Neural crest cell (in vitro differentiated cells): ENCODE measurements at regions not wholly inside any gene's neighbourhood (a gene's known extent, or its start where the extent isn't known, plus 50 kb on each side); places are given as distances from the start of the nearest gene placed in this dataset.

ENCODE experiments used
- DNase-seq: peaks from one replicate; pipeline ENCODE4 v3.0.0; 2021; ENCODE audit warnings: low read depth, mixed read lengths, low spot score
- H3K27ac Mint-ChIP-seq: one replicate; pipeline ENCODE4 v1.8.0; 2021; ENCODE audit warnings: mild to moderate bottlenecking, mixed read lengths; ENCODE audit not compliant: unreplicated experiment
- H3K27me3 Mint-ChIP-seq: 2 replicates; pipeline ENCODE4 v1.8.0; 2021; ENCODE audit warnings: low read depth, mild to moderate bottlenecking, mixed read lengths
- H3K36me3 Mint-ChIP-seq: 2 replicates; pipeline ENCODE4 v1.8.0; 2021; ENCODE audit warnings: low read depth, mild to moderate bottlenecking, mixed read lengths
- H3K4me1 Mint-ChIP-seq: 2 replicates; pipeline ENCODE4 v1.8.0; 2021; ENCODE audit warnings: mixed read lengths
- H3K4me3 Mint-ChIP-seq: one replicate; pipeline ENCODE4 v1.8.0; 2021; ENCODE audit warnings: mild to moderate bottlenecking, mixed read lengths
- H3K9me3 Mint-ChIP-seq: 2 replicates; pipeline ENCODE4 v1.8.0; 2021; ENCODE audit warnings: mixed read lengths
- CTCF ChIP-seq: fragments of 200-600 bp; sonication (generic); conservative IDR thresholded peaks from 2 replicates; pipeline ENCODE4 v1.5.0; 2021; ENCODE audit warnings: antibody characterized with exemption, mild to moderate bottlenecking

DNA sequence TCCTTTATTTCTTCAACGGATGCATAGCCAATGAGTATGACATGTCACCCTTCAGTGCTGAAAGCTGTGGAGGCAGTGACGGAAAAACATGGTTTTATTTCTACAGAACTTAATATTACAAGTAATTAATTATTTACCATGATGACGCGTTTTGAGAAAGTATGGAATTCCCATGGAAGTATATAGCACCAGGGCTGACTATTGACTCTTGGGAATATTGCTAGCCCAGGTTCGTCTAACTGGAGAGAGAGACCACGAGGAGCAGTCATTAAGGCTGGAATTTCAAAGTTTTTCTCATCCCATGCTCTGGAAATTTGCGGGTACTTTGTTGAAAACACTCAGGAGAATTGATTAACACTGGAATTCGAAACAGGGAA lies 155.2 kb upstream of the PRSS16 start:
- H3K27ac Mint-ChIP-seq: no peak overlapping the region
- no peak for TF ChIP-seq CTCF
- peaks cover 92% of the 10 kb centered on the region for H3K27me3 Mint-ChIP-seq
- peaks cover 6% of the 10 kb centered on the region for H3K36me3 Mint-ChIP-seq
- H3K4me1 Mint-ChIP-seq: peaks cover 16% of the 10 kb centered on the region
- DNase-seq: no peak
- H3K4me3 Mint-ChIP-seq: peak overlapping the region; percentile 84
- H3K9me3 Mint-ChIP-seq: peaks cover 5% of the 10 kb centered on the region

DNA sequence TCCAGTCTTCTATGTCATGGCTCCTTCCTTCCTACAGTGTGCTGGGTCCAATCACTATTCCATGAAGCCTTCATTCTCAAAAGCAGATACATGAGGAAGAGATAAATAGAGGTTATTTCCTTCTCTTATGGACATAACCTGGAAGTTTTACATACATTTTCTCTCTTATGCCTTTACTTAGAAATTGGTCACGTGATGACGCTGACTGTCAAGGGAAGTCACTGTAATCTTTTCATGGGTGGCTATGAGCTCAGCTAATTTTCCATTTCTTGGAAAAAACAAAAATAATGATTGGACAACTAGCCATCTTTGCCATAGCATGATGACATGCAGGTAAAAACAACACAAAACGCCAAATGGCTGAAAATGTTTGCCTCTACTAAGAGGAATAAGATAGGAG lies 151.6 kb upstream of the PRSS16 start:
- Mint-ChIP-seq H3K4me3 (peak overlapping the region; percentile 5), H3K9me3 (peaks cover 15% of the 10 kb centered on the region), H3K27me3 (peaks cover 81% of the 10 kb centered on the region), H3K27ac (no peak overlapping the region), H3K4me1 (peaks cover 16% of the 10 kb centered on the region), H3K36me3 (peaks cover 17% of the 10 kb centered on the region)
- no peak for DNase-seq
- TF ChIP-seq CTCF: no peak

DNA sequence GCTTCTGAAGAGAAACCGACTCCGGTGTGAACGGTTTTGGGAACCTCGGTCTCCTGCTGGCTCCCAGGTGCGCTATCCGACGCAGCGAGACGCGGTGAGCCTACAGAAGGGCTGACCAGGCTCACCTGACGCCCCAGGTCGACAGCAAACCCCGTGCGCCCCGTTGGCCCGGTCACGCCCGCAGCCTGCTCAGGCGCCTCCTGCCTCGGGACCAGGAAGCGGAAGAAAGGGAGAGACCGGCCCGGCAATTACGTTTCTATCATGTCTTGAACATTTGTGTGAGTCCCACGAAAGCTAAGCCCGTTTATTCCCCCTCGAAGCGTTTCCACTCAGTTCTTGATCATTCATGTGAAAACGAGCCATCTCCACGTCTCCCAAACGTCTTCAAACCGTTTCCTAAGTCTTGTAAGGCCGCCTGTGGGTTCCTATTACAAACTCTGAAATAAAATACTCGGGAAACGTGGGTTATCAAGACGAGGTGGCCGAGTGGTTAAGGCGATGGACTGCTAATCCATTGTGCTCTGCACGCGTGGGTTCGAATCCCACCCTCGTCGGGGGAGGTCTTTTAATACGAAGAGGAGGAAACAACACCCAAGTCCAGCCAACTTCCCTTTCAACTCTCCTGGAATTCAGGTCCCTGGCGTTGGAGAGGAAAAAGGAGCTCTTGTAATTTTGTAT lies 150.5 kb upstream of the PRSS16 start:
- Mint-ChIP-seq H3K27ac (no peak overlapping the region), H3K9me3 (peaks cover 18% of the 10 kb centered on the region), H3K4me1 (peaks cover 11% of the 10 kb centered on the region), H3K27me3 (peaks cover 74% of the 10 kb centered on the region), H3K4me3 (peak overlapping the region; percentile 80), H3K36me3 (peaks cover 15% of the 10 kb centered on the region)
- TF ChIP-seq CTCF: no peak
- peak; percentile 6 for DNase-seq

- Mint-ChIP-seq H3K4me1 (peaks cover 5% of the 10 kb centered on the region), H3K36me3 (peaks cover 15% of the 10 kb centered on the region), H3K27me3 (peaks cover 70% of the 10 kb centered on the region), H3K27ac (no peak overlapping the region), H3K4me3 (no peak overlapping the region), H3K9me3 (peaks cover 16% of the 10 kb centered on the region)
- TF ChIP-seq CTCF: no peak
- DNase-seq: no peak
These were observed 148.5 kb upstream of the PRSS16 start for GRCh38 chr6:27098956-27099355.

DNA sequence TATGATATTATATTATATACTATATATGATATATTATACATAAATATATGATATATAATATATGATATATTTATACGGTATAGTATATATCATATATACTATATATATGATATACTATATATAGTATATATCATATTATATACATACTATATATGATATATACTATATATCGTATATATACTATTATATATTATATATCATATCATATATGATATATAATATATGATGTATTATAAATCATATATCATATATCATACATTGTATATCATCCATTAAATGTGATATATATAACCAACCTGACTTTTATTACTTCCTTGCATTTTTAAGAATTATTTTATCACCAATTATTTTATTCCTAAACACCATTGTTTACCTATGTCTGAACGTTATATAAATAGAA lies 146.6 kb upstream of the PRSS16 start:
- Mint-ChIP-seq H3K9me3 (peaks cover 16% of the 10 kb centered on the region), H3K27me3 (peaks cover 57% of the 10 kb centered on the region), H3K36me3 (peaks cover 15% of the 10 kb centered on the region), H3K27ac (no peak overlapping the region), H3K4me3 (no peak overlapping the region), H3K4me1 (peaks cover 5% of the 10 kb centered on the region)
- DNase-seq: no peak
- no peak for TF ChIP-seq CTCF
